ENCODE measurements at regions not wholly inside any gene's neighbourhood (a gene's known extent, or its start where the extent isn't known, plus 50 kb on each side); places are given as distances from the start of the nearest gene placed in this dataset.

GRCh38 chr2:15787535-15788454, 152.6 kb upstream of the MYCN start:
- no peak for TF ChIP-seq NANOG (IDR thresholded peaks at IDR 0.05; ENCODE audit: borderline replicate concordance)
- no peak for TF ChIP-seq EZH2 (IDR thresholded peaks at IDR 0.05; ENCODE audit: low read depth, unreplicated experiment)
- no peak for TF ChIP-seq STAT1 (IDR thresholded peaks at IDR 0.05; ENCODE audit: unreplicated experiment)
- no peak for TF ChIP-seq JUNB (IDR thresholded peaks at IDR 0.05; ENCODE audit: unreplicated experiment)
- TF ChIP-seq POLR2AphosphoS5 (IDR thresholded peaks at IDR 0.05; ENCODE audit: low read depth), result no peak
- TF ChIP-seq REST (IDR thresholded peaks at IDR 0.05; ENCODE audit: unreplicated experiment), result no peak
- no peak overlapping the region for H3K4me3 Mint-ChIP-seq
- H3K9me3 Mint-ChIP-seq, result no peaks in the 10 kb centered on the region; the same call in 2 of the 3 replicates

GRCh38 chr2:15788455-15788829, 151.9 kb upstream of the MYCN start:
- no peaks in the 10 kb centered on the region; the same call in 2 of the 3 replicates for H3K9me3 Mint-ChIP-seq
- H3K4me3 Mint-ChIP-seq, result no peak overlapping the region

More at GRCh38 chr2:15787535-15788454, 152.6 kb upstream of the MYCN start:
- no peaks in the 10 kb centered on the region for H4K20me1 ChIP-seq (replicated peaks; ENCODE audit: insufficient read depth)
- H3K27ac ChIP-seq (ENCODE audit: low read depth), result no peak overlapping the region
- no peaks in the 10 kb centered on the region for H3F3A ChIP-seq (replicated peaks; ENCODE audit: low read depth)
- Mint-ChIP-seq H3K27ac (no peak overlapping the region), H3K4me1 (no peaks in the 10 kb centered on the region), H3K27me3 (ENCODE audit: insufficient read depth, low read depth, poor library complexity) (peaks cover 5% of the 10 kb centered on the region), H3K36me3 (ENCODE audit: low read depth) (no peaks in the 10 kb centered on the region)
- no peaks in the 10 kb centered on the region for H3K36me3 ChIP-seq (ENCODE audit: insufficient read depth)
- DNase-seq (ENCODE audit: low spot score) (no peak), ATAC-seq (no peak)
- no peak overlapping the region for H2AFZ ChIP-seq
- H3K79me2 ChIP-seq (replicated peaks; ENCODE audit: insufficient read depth), result no peaks in the 10 kb centered on the region
- no peak overlapping the region for H3K4me2 ChIP-seq
- H3K9me2 ChIP-seq (ENCODE audit: insufficient read depth), result 0 out of 2 replicates have a peak, but pooled peaks cover 12% of the 10 kb centered on the region
- no peaks in the 10 kb centered on the region for H3K27me3 ChIP-seq (ENCODE audit: insufficient read depth)
- no peak overlapping the region for H3K4me3 ChIP-seq
- no peaks in the 10 kb centered on the region for H3K4me1 ChIP-seq (ENCODE audit: insufficient read depth)

More at GRCh38 chr2:15788455-15788829, 151.9 kb upstream of the MYCN start:
- Histone ChIP-seq H2AFZ (no peak overlapping the region), H3K27me3 (ENCODE audit: insufficient read depth) (no peaks in the 10 kb centered on the region), H3K4me1 (ENCODE audit: insufficient read depth) (no peaks in the 10 kb centered on the region), H3K9me2 (ENCODE audit: insufficient read depth) (0 out of 2 replicates have a peak, but pooled peaks cover 12% of the 10 kb centered on the region), H3K4me3 (no peak overlapping the region), H3F3A (replicated peaks; ENCODE audit: low read depth) (no peaks in the 10 kb centered on the region), H4K20me1 (replicated peaks; ENCODE audit: insufficient read depth) (no peaks in the 10 kb centered on the region), H3K36me3 (ENCODE audit: insufficient read depth) (no peaks in the 10 kb centered on the region), H3K27ac (ENCODE audit: low read depth) (no peak overlapping the region), H3K79me2 (replicated peaks; ENCODE audit: insufficient read depth) (no peaks in the 10 kb centered on the region), H3K4me2 (no peak overlapping the region)
- H3K4me1 Mint-ChIP-seq, result no peaks in the 10 kb centered on the region
- no peak for DNase-seq (ENCODE audit: low spot score)
- no peak overlapping the region for H3K27ac Mint-ChIP-seq
- ATAC-seq, result no peak
- no peaks in the 10 kb centered on the region for H3K36me3 Mint-ChIP-seq (ENCODE audit: low read depth)
- peaks cover 5% of the 10 kb centered on the region for H3K27me3 Mint-ChIP-seq (ENCODE audit: insufficient read depth, low read depth, poor library complexity)
- TF ChIP-seq NANOG (IDR thresholded peaks at IDR 0.05; ENCODE audit: borderline replicate concordance) (no peak), STAT1 (IDR thresholded peaks at IDR 0.05; ENCODE audit: unreplicated experiment) (no peak), ZNF114 (CRISPR knock-in tag; IDR thresholded peaks at IDR 0.05) (no peak), JUNB (IDR thresholded peaks at IDR 0.05; ENCODE audit: unreplicated experiment) (no peak), ZNF331 (CRISPR knock-in tag; IDR thresholded peaks at IDR 0.05; ENCODE audit: low read depth) (no peak), ETS1 (IDR thresholded peaks at IDR 0.05) (no peak), REST (IDR thresholded peaks at IDR 0.05; ENCODE audit: unreplicated experiment) (no peak), EZH2phosphoT487 (IDR thresholded peaks at IDR 0.05; ENCODE audit: unreplicated experiment) (no peak)

Measured in GM23338 (cell line).